Testis (tissue), 2 donors: ENCODE measurements at regions not wholly inside any gene's neighbourhood (a gene's known extent, or its start where the extent isn't known, plus 50 kb on each side); places are given as distances from the start of the nearest gene placed in this dataset.

ENCODE experiments used
- DNase-seq: peaks from one replicate; pipeline ENCODE4 v3.0.0-alpha.2; 2019
- H3K27ac ChIP-seq, 2 donors: fragments of 200-600 bp; sonication (generic); one replicate each; pipeline ENCODE4 v1.5.1; 2019
- H3K27me3 ChIP-seq: fragments of 200-600 bp; sonication (generic); one replicate; pipeline ENCODE4 v1.5.1; 2019
- H3K36me3 ChIP-seq: fragments of 200-600 bp; sonication (generic); one replicate; pipeline ENCODE4 v1.5.1; 2017; ENCODE audit warnings: low read depth; ENCODE audit errors: missing control alignments
- H3K4me1 ChIP-seq: fragments of 200-600 bp; sonication (generic); one replicate; pipeline ENCODE4 v1.5.1; 2019
- H3K4me3 ChIP-seq, 2 donors: fragments of 200-600 bp; sonication (generic); one replicate each; pipeline ENCODE4 v1.5.1; 2017 to 2019
- H3K9me3 ChIP-seq: fragments of 200-600 bp; sonication (generic); one replicate; pipeline ENCODE4 v1.5.1; 2017
- CTCF ChIP-seq, 3 experiments: fragments of 450-650 bp in 2 of 3; fragments of 200-600 bp in 1 of 3; sonication (generic) in 1 of 3; IDR thresholded peaks; one replicate each; pipeline ENCODE4 v1.5.1; 2016 to 2019; ENCODE audit warnings: antibody characterized with exemption in 3 of 3, mild to moderate bottlenecking in 2 of 3, moderate library complexity in 1 of 3
- POLR2A ChIP-seq: fragments of 450-650 bp; IDR thresholded peaks from one replicate; pipeline ENCODE4 v1.6.1; 2017; ENCODE audit warnings: antibody characterized with exemption, mild to moderate bottlenecking, moderate library complexity
- WGBS, 2 donors: methylation state at CpG; one replicate each; pipeline ENCODE4 v1.1.5; 2018; 5-methylcytosine and 5-hydroxymethylcytosine counted together
- intact Hi-C: fragments of 100-400 bp; cut with DNase I; formaldehyde crosslinking; loops from one replicate; pipeline ENCODE4 v1.15.1; 2023; ENCODE audit warnings: low total_unique reads

DNA sequence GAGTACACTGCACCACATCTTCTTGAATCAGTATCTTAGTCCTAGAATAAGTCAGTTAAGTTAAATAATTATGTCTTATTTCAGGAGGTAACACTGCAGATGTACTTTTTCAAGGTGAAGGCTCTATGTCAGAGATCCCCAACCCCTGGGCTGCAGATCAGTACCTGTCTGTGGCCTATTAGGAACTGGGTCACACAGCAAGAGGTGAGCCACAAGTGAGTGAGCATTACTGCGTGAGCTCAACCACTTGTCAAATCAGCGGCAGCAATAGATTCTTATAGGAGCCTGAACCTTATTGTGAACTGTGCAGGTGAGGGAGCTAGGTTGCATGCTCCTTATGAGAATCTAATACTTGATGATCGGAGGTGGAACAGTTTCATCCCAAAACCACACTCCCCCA, 851.9 kb upstream of the ALCAM start:
- H3K27ac ChIP-seq, result no peak overlapping the region
- no peak for DNase-seq
- H3K9me3 ChIP-seq, result no peaks in the 10 kb centered on the region
- no peak overlapping the region for H3K4me3 ChIP-seq
- 86 to 96% methylated on average over 3 of the region's 3 CpGs for WGBS, 2 donors
- H3K36me3 ChIP-seq, result no peaks in the 10 kb centered on the region
- no peak for TF ChIP-seq POLR2A
- TF ChIP-seq CTCF (IDR thresholded peaks at IDR 0.05), result no peak
- no peaks in the 10 kb centered on the region for H3K27me3 ChIP-seq
- intact Hi-C loops, result no loop called here
- H3K4me1 ChIP-seq, result no peaks in the 10 kb centered on the region

DNA sequence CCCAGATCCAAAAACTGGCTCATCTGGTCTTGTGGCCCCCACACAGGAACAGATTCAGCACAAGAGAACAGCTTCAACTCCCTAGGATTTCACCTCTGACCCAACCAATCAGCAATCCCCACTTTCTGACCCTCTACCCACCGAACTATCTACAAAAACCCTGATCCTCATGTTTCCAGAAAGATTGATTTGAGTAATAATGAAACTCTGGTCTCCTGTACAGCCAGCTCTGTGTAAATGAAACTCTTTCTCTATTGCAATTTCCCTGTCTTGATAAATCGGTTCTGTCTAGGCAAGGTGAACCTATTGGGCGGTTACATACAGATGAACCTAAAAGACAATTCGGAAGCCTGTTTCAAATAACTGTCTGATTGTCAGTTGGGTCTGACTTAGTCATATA, 847.6 kb upstream of the ALCAM start:
- intact Hi-C loops, result no loop called here
- WGBS, 2 donors, result 60 to 82% methylated on average over 4 of the region's 4 CpGs
- H3K4me1 ChIP-seq, result no peaks in the 10 kb centered on the region
- H3K27me3 ChIP-seq, result no peaks in the 10 kb centered on the region
- H3K9me3 ChIP-seq, result no peaks in the 10 kb centered on the region
- no peak for DNase-seq
- H3K4me3 ChIP-seq, result no peak overlapping the region
- TF ChIP-seq CTCF (IDR thresholded peaks at IDR 0.05) (no peak), POLR2A (no peak)
- no peak overlapping the region for H3K27ac ChIP-seq
- no peaks in the 10 kb centered on the region for H3K36me3 ChIP-seq

- intact Hi-C loops, result no loop called here
- no peak for DNase-seq
- Histone ChIP-seq H3K36me3 (no peaks in the 10 kb centered on the region), H3K9me3 (no peaks in the 10 kb centered on the region), H3K4me3 (no peak overlapping the region), H3K27ac (no peak overlapping the region), H3K27me3 (no peaks in the 10 kb centered on the region), H3K4me1 (no peaks in the 10 kb centered on the region)
- 48 to 50% methylated on average over 4 of the region's 4 CpGs for WGBS, 2 donors
- TF ChIP-seq CTCF (IDR thresholded peaks at IDR 0.05), result no peak
- no peak for TF ChIP-seq POLR2A
Measured at GRCh38 chr3:104519468-104520227, 847.1 kb upstream of the ALCAM start.

GRCh38 chr3:104520228-104520655, 846.5 kb upstream of the ALCAM start:
- WGBS, 2 donors, result 55 to 59% methylated on average over 3 of the region's 3 CpGs
- Histone ChIP-seq H3K4me3 (no peak overlapping the region), H3K36me3 (no peaks in the 10 kb centered on the region), H3K27ac (no peak overlapping the region), H3K9me3 (no peaks in the 10 kb centered on the region), H3K27me3 (no peaks in the 10 kb centered on the region), H3K4me1 (no peaks in the 10 kb centered on the region)
- DNase-seq, result no peak
- TF ChIP-seq CTCF (IDR thresholded peaks at IDR 0.05) (no peak), POLR2A (no peak)
- intact Hi-C loops, result no loop called here
